Heart left ventricle (tissue), 16 donors: ENCODE measurements at regions not wholly inside any gene's neighbourhood (a gene's known extent, or its start where the extent isn't known, plus 50 kb on each side); places are given as distances from the start of the nearest gene placed in this dataset.

Source experiments
- ATAC-seq, 4 donors: fragments of 200-7000 bp; cut with Tn5 transposase; one replicate each; pipeline ENCODE4 v1.9.1; 2020 to 2022; ENCODE audit warnings: moderate library complexity in 4 of 4, mild to moderate bottlenecking in 3 of 4, moderate number of reproducible peaks in 1 of 4
- DNase-seq, 5 donors: peaks; one replicate each; pipeline ENCODE4 v3.0.0-alpha.2; 2020
- H3K27ac ChIP-seq, 12 donors: fragments of 200-600 bp; sonication (generic) in 4 of 12; one replicate each; pipeline versions ENCODE4 v1.5.0 to v1.8.0; 2016 to 2022; ENCODE audit warnings: mild to moderate bottlenecking in 2 of 12
- H3K27me3 ChIP-seq, 9 donors: fragments of 200-600 bp; sonication (generic) in 2 of 9; one replicate each; pipeline versions ENCODE4 v1.5.1 to v1.8.0; 2016 to 2022; ENCODE audit warnings: mild to moderate bottlenecking in 3 of 9
- H3K36me3 ChIP-seq, 9 donors: fragments of 200-600 bp; sonication (generic) in 2 of 9; one replicate each; pipeline versions ENCODE4 v1.5.0 to v1.8.0; 2018 to 2022; ENCODE audit warnings: mild to moderate bottlenecking in 2 of 9
- H3K4me1 ChIP-seq, 12 donors: fragments of 200-600 bp; sonication (generic) in 4 of 12; one replicate each; pipeline versions ENCODE4 v1.5.0 to v1.8.0; 2016 to 2022; ENCODE audit warnings: mild to moderate bottlenecking in 3 of 12
- H3K4me3 ChIP-seq, 12 donors: fragments of 200-600 bp; sonication (generic) in 4 of 12; one replicate each; pipeline versions ENCODE4 v1.5.0 to v1.8.0; 2017 to 2022; ENCODE audit warnings: mild to moderate bottlenecking in 9 of 12, moderate library complexity in 4 of 12
- H3K9me3 ChIP-seq, 12 donors: fragments of 200-600 bp; sonication (generic) in 4 of 12; one replicate each; pipeline versions ENCODE4 v1.5.0 to v1.8.0; 2016 to 2022; ENCODE audit warnings: mild to moderate bottlenecking in 1 of 12
- POLR2A ChIP-seq, 2 donors: fragments of 450-650 bp; IDR thresholded peaks; one replicate each; pipeline ENCODE4 v1.6.1; 2017; ENCODE audit warnings: antibody characterized with exemption in 2 of 2, mild to moderate bottlenecking in 2 of 2, moderate library complexity in 2 of 2
- WGBS, 4 donors: extraction: QIAGEN DNeasy Blood & Tissue Kit in 2 of 4; methylation state at CpG; one replicate each; pipeline versions ENCODE4 v1.1.5 to v1.1.7; 2013 to 2018; 5-methylcytosine and 5-hydroxymethylcytosine counted together
- intact Hi-C, 10 donors: fragments of 100-400 bp; cut with DNase I; formaldehyde crosslinking; loops; one replicate each; pipeline versions ENCODE4 v1.11.1 to v1.14.2; 2022
- TF ChIP-seq, protein P1 (sequence below), 12 donors: fragments of 200-600 bp; sonication (generic) in 4 of 12; IDR thresholded peaks; one replicate each; pipeline versions ENCODE4 v1.5.0 to v1.8.0; 2018 to 2022; ENCODE audit warnings: antibody characterized with exemption in 12 of 12, mild to moderate bottlenecking in 5 of 12
- donor health status: ischemic (EF 13 %, LVEDD 7.1; RV severe dilation, severe dysfunction).
- donor health status: healthy with polysubstance abuse.
- donor health status: DM: no; HTN: yes; CAD: no.
- donor health status: DM: no; HTN: no; CAD: no.
- donor health status: ischemic (EF 25% LVEDD 6.9; RV normal size, moderate dysfunction).
- donor health status: ischemic (EF 25% LVEDD 5.7; RV mildly dilated, moderate dysfunction).
- donor health status: healthy.
- donor health status: DM: yes; HTN: yes; CAD: no.
- donor health status: ischemic (EF 35%, LVEDD 5.7; RV mildly dilated, moderate dysfunction).
- donor health status: nonischemic (EF 11% LVEDD 7.7; RV severe dilation, severe dysfunction).
- donor health status: DM: yes; HTN: yes; CAD: no.
- donor health status: PGD.
- donor health status: ischemic (EF 29% LVEDD 5.4; RV normal size, mild dysfunction).
- donor health status: nonischemic (EF 23%, LVEDD 6.1; RV moderate dilation, normal function).

- WGBS, 4 donors, result 73 to 85% (median 79%) methylated on average over 6 of the region's 6 CpGs
- intact Hi-C loops, result loop anchor here in 1 of 10 donors (10.0 kb wide), 1 partner anchor 65 kb away; no protein-coding TSS in a partner anchor
- Histone ChIP-seq H3K27ac (no peak overlapping the region), H3K9me3 (no peaks in the 10 kb centered on the region), H3K27me3 (peaks cover 0 to 4% (median 0%) of the 10 kb centered on the region in 9 donors), H3K4me3 (no peak overlapping the region), H3K4me1 (peaks cover 0 to 19% (median 0%) of the 10 kb centered on the region in 12 donors), H3K36me3 (no peaks in the 10 kb centered on the region)
- ATAC-seq, result no peak
- TF ChIP-seq, protein P1, sequence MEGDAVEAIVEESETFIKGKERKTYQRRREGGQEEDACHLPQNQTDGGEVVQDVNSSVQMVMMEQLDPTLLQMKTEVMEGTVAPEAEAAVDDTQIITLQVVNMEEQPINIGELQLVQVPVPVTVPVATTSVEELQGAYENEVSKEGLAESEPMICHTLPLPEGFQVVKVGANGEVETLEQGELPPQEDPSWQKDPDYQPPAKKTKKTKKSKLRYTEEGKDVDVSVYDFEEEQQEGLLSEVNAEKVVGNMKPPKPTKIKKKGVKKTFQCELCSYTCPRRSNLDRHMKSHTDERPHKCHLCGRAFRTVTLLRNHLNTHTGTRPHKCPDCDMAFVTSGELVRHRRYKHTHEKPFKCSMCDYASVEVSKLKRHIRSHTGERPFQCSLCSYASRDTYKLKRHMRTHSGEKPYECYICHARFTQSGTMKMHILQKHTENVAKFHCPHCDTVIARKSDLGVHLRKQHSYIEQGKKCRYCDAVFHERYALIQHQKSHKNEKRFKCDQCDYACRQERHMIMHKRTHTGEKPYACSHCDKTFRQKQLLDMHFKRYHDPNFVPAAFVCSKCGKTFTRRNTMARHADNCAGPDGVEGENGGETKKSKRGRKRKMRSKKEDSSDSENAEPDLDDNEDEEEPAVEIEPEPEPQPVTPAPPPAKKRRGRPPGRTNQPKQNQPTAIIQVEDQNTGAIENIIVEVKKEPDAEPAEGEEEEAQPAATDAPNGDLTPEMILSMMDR (IDR thresholded peaks at IDR 0.05), result no peak
- TF ChIP-seq POLR2A (IDR thresholded peaks at IDR 0.05), result no peak
- DNase-seq, result no peak
Measured at GRCh38 chr11:116130122-116130521, 625.9 kb upstream of the CADM1 start.

- H3K4me1 ChIP-seq, result peaks cover 0 to 14% (median 0%) of the 10 kb centered on the region in 12 donors
- 95 to 96% (median 95%) methylated on average over 9 of the region's 9 CpGs for WGBS, 4 donors
- H3K27me3 ChIP-seq, result peaks cover 0 to 6% (median 0%) of the 10 kb centered on the region in 9 donors
- no peak overlapping the region for H3K4me3 ChIP-seq
- no peak for ATAC-seq
- TF ChIP-seq, protein P1 (IDR thresholded peaks at IDR 0.05), result no peak
- no peak for TF ChIP-seq POLR2A (IDR thresholded peaks at IDR 0.05)
- no peaks in the 10 kb centered on the region for H3K36me3 ChIP-seq
- DNase-seq, result no peak
- H3K27ac ChIP-seq, result no peak overlapping the region
- H3K9me3 ChIP-seq, result no peaks in the 10 kb centered on the region
- intact Hi-C loops, result no loop called here
Measured at GRCh38 chr11:116129456-116129855, 625.2 kb upstream of the CADM1 start.

DNA sequence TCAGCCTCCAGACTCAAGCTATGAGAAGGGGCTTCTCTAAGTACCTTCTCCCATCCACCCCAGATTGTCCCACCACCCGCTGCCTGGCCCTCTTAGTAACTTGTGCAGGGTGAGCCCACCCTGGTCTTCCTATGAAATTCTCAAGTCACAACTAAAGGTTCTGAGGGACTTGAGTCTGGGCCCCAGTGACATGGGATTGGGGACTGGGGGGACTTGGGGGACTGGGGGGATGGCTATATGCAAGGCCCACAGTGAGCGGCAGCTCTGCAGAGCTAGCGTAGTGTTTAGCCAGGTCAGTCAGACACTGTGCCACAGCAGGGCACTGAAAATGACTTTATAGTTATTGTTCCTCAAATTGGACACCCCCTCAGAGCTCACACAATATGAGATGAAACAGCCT is 622.3 kb upstream of the CADM1 start:
- WGBS, 4 donors, result 90 to 97% (median 95%) methylated on average over 3 of the region's 3 CpGs
- Histone ChIP-seq H3K9me3 (no peaks in the 10 kb centered on the region), H3K27ac (no peak overlapping the region), H3K36me3 (no peaks in the 10 kb centered on the region), H3K4me1 (no peaks in the 10 kb centered on the region), H3K27me3 (peaks cover 0 to 8% (median 0%) of the 10 kb centered on the region in 9 donors), H3K4me3 (no peak overlapping the region)
- intact Hi-C loops, result no loop called here
- DNase-seq (no peak), ATAC-seq (no peak)
- TF ChIP-seq POLR2A (IDR thresholded peaks at IDR 0.05), result no peak
- TF ChIP-seq, protein P1 (IDR thresholded peaks at IDR 0.05), result no peak

- no peak for DNase-seq
- Histone ChIP-seq H3K9me3 (no peaks in the 10 kb centered on the region), H3K36me3 (no peaks in the 10 kb centered on the region), H3K4me1 (no peaks in the 10 kb centered on the region), H3K27ac (no peak overlapping the region), H3K27me3 (peaks cover 0 to 4% (median 0%) of the 10 kb centered on the region in 9 donors), H3K4me3 (no peak overlapping the region)
- WGBS, 4 donors, result 83 to 92% (median 88%) methylated on average over 8 to 9 of the region's 9 CpGs
- no peak for ATAC-seq
- TF ChIP-seq, protein P1 (IDR thresholded peaks at IDR 0.05), result no peak
- TF ChIP-seq POLR2A (IDR thresholded peaks at IDR 0.05), result no peak
- intact Hi-C loops, result no loop called here
Measured at GRCh38 chr11:116124922-116125714, 620.9 kb upstream of the CADM1 start.
